KG1 (cell line): ENCODE measurements at regions not wholly inside any gene's neighbourhood (a gene's known extent, or its start where the extent isn't known, plus 50 kb on each side); places are given as distances from the start of the nearest gene placed in this dataset.
"Not testable (repeated sequence)": the region's sequence is repeated elsewhere in the genome, so short reads cannot be mapped to it uniquely, and the experiment has no call there.

Experiments
- DNase-seq: peaks from one replicate; lab custom pipeline; 2025; lab: John Stamatoyannopoulos, UW

DNA sequence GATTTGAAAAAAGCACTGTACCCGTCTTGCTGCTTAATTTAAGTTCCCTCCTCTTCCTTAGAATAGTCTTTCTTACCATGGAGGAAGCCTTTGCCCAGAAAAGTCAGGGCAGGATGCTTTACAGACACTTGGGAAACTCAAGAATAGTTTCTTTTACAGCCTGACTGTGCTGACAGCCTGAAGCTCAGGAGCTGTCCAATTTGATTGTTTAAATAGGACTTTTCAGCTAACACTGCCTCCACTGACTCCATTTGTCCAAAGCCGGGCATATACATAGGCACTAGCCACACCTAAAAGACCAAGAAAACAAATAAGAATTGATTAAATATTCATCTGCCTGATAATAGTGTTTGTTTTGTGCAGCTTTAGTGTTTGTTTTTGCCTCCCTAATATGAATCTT, 110.9 kb upstream of the L3MBTL4 start:
- no peak for DNase-seq

DNA sequence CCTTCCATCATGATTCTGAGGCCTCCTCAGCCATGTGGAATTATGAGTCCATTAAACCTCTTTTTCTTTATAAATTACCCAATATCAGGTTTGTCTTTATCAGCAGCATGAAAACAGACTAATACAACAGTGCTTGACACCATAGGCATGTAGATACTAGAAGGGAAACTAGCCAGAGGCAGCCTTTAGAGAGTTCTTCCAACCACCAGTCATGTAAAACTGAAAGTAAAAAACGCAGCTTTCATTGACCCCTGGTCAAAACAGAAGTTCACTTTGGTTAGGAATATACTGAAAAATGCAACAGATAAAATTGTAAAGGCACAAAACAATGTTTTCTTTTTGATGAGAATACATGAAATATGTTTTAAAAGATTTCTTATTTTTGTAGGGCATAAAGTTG, 122.8 kb upstream of the L3MBTL4 start:
- no peak for DNase-seq

DNA sequence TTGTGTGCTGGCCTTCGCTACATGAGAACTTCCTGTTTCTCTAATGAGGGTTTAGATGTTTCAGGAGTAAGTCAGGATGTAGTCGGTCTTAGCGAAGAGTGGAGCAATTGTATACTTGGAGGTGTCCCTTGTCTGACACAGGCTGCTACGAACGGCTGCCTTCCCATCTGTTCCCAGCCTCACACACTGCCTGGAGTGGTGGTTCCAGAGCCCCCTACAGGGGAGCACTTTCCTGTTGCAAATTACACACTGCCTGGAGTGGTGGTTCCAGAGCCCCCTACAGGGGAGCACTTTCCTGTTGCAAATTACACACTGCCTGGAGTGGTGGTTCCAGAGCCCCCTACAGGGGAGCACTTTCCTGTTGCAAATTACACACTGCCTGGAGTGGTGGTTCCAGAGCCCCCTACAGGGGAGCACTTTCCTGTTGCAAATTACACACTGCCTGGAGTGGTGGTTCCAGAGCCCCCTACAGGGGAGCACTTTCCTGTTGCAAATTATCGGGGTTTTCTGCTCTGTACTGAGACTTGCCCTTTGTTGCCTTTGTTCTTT, 126.5 kb upstream of the L3MBTL4 start:
- DNase-seq: not testable (repeated sequence)

DNA sequence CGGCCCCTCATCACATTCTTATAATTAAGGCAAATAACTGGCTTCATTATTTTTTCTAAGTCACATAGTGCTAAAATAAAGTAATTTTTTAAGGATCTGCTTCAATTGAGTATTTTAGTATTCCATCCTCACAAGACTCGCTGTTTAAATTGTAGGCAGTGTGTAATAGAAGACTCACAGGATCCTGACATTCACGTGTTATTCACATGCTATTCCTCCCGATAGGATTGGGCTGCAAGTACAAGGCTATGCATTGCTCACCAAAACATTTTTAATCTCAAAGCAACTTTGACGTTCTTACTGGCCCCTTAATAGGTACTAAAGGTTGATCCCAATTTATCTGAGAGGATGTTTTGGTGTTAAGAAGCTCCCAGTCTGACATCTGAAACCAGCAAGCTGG, 127.6 kb upstream of the L3MBTL4 start:
- no peak for DNase-seq

DNA sequence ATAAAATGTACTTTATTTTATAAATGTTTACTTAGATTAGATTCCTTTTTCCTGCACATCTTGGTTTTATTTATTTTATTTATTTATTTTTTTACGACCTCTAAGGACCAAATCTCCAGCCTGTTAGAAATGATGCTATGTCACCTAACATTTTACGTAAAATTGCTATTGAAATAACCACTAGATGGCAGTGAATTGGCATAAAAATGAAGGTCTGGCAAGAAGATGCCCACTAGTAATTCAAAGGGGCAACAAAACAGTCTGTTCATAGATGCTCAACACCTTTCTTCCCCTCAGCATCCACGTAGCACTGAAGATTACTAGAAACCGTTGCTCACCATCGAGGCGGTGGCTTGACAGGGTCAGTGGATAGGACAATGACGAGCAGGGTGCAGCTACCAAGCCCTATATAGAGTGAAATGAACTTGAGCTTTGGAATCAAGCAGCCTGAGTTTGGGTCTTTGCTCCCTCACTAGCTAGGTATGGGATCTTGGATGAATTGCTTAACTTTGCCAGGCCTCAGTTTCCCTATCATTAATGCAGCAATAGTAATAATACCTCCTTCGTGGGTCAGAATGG, 128.7 kb upstream of the L3MBTL4 start:
- DNase-seq: no peak

DNA sequence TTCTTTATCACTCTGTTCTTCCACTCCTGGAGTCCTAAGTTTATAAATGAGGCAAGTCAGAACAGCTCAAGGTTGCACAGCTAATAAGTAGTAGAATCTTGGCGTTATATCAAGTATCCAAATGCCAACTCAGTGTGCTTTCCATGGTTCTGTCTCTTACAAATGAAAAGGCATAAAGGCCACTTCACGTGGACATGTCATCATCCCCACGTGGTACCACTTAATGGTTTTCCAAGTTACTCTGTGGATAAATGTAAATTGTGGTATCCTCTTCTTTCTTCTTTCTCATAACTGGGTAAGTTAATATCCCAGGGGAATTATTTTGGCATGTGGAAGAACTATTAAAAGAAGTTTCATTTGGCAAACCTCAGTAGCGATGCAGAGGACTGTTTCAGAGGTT, 131.5 kb upstream of the L3MBTL4 start:
- no peak for DNase-seq

DNA sequence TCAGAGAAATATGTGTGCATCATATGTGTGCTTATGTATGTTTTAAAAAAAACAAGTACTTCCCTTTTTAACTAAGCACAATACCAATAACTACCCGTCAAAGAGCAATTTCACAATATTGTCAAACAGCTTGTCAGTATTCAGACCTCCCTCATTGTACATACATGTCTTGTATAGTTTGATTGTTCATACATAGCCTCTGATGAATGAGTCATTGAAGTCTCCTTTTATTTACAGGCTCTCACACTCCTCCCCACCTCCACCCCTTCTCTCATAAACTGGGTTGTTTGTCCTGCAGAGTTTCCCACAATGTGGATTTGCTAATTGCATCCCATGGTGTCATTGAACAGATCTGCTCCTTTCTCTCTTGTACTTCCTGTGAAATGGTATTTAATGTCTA, 132.8 kb upstream of the L3MBTL4 start:
- DNase-seq: no peak

DNA sequence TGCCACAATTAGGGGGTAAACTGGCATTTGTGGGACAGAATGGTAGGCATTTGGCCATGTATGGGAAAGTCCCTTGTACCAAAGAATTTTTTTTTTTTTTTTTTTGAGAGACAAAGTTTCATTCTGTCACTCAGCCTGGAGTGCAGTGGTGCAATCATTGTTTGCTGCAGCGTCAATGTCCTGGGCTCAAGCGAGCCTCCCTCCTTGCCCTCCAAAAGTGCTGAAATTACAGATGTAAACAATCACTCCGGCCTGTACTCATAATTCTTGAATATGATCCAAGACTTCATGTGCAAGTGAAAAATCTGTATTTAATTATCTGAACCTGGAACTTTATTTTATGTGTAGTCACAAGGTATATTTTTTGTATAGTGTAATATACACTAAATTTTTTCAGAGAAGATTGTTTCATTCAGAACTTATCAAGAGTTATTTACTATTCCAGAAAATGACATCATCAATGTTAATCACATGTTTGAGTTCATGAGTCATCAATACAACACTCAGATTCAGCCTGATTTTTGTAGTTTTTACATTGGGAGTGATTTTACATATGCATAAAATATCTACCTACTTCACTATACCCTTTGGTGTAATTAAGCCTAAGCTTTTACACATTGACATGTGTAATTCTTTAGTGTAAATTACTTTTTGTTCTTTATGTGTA, 138.7 kb upstream of the L3MBTL4 start:
- no peak for DNase-seq

DNA sequence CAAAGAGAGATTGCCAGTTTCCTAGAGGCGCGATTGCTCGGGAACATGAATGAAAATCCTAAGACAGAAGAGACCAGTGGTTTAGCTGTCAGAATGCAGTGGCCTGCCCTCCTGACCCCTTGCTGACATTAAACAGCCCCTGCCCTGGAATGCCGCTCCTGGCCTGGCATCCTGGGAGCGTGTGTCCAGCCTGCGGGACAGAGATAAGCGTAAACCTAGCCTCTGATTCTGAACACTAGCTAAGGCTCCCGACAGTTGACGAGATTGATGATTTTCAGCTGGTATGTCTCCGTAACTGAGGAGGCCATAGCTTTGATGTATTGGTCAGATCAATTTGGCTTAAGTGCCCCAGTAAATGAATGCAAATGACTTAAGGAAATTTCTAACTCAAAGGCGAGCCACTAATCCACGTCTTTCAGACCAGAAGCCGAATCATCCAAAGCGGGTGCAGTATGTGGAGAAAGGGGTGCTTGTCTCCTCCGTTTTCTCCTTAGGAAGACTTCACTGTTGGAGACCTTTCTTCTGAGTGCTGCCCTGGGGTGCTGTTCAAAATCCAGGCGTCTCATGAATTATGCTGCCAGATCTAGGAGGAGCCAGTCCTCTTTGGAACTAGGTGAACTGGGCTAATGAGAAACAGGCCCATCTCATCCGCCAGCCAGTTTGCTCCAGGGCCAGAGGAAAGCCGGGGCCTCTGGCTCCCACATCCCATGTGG, 142.5 kb upstream of the L3MBTL4 start:
- DNase-seq: no peak

DNA sequence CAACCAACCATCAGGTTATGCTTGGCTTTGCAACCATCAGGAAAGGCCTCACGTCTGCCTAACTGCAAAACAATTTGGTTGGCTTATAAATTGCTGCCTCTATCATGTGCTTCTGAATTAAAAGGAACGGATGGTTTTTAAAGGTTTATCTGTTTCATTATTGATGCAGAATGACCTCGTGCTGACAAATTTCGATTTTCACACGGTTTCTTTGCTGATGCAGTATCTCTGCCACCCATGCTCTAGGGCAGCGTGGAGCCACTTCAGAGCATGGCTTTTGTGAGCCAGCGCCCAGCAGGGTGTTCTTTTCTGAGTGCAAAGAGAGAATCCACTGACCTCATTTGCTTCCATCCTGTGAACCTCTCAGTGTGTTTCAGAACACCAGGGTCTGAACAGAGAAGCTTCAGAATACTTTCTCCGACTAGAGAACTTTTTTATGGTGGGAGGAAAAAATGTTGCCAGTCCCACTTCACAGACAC, 143.1 kb upstream of the L3MBTL4 start:
- no peak for DNase-seq

DNA sequence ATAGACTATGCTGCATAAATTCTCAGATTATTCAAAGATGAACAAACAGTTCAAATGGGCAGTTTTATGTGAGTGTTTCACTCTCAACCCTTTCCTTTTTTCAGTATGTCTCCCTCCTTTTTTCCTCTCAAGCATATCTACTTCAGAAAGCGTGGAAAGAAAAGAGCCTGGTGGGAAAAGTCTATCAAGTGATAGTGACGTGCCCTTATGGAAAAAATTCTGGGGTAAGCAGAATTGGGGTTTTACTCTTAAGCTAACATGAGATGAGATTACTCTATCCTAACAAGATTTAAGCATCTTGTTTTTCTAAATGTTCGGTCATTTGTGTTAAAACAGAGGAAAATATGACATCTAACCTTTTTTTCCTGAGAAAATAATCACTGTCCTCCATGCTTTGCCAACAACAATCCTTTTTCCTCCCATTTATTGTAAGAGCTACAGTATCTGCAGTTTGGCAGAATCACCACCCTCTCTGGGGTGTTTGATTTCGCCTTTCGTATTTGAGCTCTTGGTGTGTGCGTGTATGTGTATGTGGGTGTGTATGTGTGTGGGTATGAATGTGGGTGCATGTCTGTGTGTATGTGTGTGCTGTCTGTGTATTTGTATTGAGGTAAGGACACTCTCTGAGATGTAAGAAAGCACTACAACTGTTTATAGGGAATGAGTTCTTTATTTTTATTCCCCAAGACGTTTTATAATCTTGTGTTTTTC, 143.9 kb upstream of the L3MBTL4 start:
- no peak for DNase-seq

DNA sequence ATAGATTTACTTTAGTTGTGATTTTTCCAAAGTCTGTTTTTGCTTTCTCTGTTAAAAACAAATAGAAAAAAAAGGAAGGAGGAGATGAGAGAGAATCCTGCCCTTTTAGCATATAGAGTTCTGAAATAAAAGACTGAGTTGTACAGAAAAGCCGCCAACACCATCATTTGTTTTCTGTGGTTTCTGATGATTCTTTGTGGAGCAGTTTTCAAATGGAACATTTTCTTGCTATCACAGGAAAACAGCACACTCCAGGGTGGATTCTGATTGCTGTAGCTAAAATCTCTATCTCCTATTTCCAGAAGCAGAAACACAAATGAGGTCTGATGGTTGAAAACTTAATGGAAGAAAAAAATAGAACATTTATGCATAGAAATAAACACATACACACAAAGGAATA, 144.6 kb upstream of the L3MBTL4 start:
- no peak for DNase-seq

DNA sequence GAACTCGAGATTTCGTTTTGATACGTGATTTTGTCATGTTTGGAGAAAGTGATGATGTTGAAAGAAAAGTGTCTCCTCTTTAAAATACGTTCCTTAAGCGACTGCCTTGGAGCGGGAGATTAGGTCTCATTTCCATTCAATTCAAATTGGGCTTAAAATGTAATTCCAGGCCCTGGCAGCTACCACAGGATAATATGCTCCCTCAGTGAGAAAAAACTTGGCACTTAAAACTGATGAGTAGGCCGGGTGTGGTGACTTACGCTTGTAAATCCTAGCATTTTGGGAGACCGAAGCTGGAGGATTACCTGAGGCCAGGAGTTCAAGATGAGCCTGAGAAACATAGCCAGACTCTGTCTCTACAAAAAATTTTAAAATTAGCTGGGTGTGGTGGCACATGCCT, 146.3 kb upstream of the L3MBTL4 start:
- no peak for DNase-seq

DNA sequence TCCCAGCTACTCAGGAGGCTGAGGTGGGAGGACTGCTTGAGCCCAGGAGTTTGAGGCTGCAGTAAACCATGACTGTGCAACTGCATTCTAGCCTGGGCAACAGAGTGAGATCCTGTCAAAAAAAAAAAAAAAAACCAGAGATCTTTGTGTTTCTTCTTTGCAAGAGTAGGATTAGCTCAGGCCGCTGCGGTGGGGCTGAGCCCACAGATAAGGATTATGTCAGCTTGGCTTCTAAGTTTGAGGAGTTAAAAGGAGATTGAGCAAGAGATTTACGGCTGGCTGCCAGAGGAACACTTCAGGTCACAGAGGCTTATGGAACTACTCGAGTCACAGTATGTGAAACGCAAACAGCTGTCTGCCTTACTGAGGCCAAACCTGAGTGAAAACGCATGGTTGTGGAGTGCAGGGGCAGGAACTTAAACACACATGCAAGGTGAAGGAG, 146.7 kb upstream of the L3MBTL4 start:
- no peak for DNase-seq

DNA sequence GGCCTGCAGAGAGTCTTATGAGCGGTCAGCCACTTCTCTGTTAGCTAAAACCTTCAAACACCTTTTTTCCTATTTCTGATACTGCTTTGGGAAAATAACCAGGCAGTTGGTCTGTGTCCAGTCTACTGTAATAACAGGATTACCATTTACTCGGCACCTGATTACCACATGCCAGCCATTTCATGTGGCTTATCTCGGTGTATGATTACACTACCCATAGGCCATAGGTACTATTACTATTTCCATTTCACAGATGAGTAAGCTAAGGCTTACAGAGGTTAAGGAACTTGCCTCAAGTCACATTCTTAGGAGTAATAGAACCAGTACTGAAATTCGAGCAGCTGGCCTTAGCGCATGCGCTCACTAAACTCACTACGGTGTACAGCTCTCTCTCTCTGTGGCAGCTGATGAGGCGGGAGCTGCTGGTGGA, 147.2 kb upstream of the L3MBTL4 start:
- no peak for DNase-seq

DNA sequence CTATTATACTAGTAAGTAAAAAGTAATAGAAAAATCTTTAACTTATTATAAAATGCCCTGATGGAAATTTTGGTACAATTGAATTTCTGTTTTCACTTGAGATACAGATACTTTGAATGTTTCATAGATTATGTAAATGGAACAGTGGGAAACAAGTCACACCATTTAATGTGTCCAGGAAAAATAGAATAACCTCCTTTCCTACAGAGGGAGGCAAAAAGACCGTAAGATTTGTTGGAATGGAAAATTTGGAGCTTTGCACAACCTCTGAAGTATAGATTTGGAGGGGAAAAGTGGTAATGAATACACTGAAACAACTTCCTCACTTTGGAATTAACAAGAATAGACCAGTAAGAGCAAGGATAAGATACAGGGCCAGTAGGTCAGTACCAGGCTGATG, 149.2 kb upstream of the L3MBTL4 start:
- DNase-seq: no peak

DNA sequence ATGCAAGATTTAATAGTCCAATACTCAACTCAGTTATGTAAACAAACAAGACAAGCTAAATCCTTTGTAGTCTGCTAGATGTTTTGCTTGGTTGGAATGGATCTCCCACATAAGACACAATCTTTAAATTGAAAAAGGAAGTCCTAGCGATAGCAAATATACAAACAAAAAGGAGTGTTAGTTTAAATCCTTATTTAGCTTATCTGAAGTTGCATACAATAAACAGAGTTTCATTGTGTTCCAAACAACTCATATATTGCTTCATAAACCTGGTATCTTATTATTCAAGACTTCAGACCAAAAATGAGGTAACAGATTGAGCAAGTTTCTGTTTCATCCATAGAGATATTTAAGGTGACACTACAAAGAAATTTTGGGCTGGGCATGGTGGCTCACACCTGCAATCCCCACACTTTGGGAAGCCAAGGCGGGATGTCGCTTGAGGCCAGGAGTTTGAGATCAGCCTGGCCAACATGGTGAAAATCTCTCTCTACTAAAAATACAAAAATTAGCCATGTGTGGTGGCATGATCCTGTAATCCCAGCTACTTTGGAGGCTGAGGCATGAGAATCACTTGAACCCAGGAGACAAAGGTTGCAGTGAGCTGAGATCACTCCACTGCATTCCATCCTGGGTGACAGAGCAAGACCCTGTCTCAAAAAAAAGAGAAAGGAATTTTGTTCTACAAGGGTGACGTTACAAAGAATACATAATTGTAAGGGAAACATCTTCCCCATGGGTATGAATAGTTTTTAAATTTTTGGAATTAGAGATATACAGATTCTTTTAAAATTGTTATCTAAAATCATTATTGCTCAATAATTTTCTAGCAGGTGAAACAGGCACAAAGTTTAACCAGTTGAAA, 150.5 kb upstream of the L3MBTL4 start:
- DNase-seq: no peak

DNA sequence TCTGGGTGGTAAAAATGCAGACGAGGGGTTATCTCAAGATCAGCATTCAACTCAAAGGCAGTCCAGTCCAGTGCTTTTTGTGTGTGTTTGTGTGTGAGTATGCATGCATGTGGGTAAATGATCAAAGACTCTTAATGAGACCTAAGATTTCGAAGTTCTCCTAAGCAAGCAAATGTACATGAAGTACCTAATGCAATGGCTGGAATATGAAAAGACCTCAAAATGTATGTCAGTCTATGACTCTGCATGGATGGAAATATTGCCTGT, 151.0 kb upstream of the L3MBTL4 start:
- no peak for DNase-seq

DNA sequence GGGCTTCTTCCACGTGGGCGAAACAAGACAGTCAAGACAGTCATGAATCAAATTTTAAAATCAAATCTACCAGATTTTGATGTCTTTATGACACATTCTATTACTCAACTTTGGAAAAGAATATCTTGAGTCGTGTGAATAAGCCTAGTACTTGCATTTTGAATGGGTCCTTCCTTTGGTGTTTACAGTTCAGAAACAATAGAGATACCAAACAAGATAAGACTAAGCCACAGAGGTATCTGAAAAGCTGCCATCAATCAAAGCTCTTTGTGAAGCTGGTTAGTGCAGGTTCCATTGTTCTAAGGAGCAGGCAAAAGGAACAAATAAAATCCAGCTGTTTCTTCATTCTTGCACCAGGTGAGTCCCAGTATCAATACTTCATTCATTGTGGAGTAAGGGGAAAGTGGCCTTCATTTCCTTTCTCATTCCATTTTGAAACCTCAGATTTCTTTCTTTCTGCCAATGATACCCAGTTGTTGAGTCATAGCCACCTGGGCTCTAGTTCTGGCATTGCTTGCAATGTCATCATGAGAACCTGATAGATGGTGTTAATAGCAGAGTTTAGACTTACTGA, 151.7 kb upstream of the L3MBTL4 start:
- DNase-seq: no peak

DNA sequence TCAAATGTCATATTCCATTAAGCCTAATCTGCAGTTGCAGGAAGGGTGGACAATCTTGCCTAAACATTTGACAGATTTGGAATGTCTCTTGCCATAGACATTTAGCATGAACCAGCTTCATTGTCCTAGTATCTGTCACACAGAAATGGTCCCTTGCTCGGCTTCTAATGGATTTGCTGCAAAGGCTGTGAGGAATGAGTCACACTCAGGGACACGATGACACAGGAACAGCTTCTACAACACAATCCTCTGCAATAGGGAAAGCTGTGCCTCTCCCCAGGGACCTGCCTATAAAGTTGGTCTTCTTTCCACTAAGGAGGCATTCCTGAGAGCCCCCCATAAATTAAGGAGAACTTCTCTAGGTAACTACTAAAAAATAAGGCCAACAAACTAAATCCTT, 155.1 kb upstream of the L3MBTL4 start:
- no peak for DNase-seq

DNA sequence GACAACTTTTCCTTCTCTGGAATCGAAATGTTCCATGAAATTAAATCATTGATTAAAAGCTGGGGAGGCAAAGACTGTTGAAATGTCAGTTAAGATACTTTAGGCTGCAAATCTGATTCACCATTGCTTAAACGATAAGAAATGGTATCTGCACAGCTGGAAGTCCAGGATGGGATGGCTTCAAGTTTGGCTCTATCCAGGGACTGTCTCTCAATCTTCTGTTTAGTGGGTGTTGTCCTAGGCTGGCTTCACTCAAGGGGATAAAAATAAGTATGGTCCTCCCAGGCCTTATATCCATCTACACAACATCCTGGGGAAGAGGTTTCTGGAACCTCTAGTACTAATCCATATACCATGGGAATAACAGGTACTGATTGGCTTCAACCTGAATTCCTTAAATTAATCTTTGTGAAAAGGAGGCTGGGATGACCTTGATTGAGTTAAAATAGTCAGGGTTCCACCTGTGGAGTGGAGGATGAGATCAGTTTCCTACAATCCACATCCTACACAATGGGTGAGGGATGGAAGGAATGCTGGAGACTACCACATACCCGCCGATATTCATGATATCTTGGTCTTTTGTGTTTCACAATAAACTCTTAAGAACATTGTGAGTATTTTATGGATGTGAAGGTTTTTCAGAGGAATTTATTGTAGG, 156.0 kb upstream of the L3MBTL4 start:
- no peak for DNase-seq
